NCI-H2227 (cell line): ENCODE measurements at regions not wholly inside any gene's neighbourhood (a gene's known extent, or its start where the extent isn't known, plus 50 kb on each side); places are given as distances from the start of the nearest gene placed in this dataset.

Experiments used
- DNase-seq: peaks from one replicate; lab custom pipeline; 2025; ENCODE audit not compliant: unreplicated experiment; lab: John Stamatoyannopoulos, UW

- no peak for DNase-seq
Measured at GRCh38 chr20:39216195-39216594, 254.1 kb downstream of the DHX35 start.

DNA sequence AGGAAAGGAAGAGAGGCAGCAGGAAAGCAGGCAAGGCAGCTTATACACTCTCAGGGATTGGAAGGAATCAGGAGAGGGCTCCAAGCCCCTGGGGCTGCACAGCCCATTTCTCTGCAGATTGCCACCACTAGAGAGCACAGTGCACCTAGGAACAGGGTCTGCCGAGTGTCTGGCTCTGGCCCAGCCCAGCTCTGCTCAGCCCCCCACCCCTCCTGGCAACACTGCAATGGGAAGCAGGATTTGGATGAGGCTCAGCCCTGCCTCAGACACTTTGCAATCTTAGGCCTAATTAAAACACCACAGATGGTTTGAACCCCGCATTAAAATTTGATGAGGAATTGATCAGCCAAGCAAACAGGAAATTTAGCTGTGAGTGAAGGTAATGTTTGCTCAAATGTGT, 252.7 kb downstream of the DHX35 start:
- DNase-seq: no peak

- DNase-seq: no peak
Measured at GRCh38 chr20:39213476-39214145, 251.5 kb downstream of the DHX35 start.

DNA sequence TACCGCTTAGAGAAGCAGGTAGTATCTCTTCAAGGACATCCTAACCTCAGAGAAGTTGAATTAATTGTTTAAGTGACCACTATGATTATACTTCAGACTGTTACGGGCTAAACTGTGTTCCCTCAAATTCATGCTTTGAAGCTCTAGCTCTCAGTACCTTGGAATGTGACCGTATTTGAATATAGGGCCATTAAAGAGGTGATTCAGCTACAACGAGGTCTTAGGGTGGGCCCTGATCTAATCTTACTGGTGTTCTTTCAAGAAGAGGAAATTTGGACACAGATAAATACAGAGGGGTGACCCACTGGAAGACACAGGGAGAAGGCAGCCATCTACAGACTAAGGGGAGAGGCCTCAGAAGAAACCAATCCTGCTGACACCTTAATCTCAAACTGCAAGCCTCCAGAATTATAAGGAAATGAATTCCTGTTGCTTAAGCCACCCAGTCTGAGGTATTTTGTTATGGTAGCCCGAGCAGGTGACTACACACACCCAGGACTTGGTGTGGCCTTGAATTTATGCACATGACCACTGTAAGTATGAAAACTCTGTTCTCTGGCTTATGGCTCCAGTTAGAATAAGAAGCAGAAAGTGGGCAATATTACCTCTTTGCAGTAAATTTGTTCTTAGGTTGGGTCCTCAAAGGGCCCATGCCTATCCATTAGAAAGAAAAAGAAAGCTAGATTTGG, 249.1 kb downstream of the DHX35 start:
- DNase-seq: no peak

GRCh38 chr20:39210341-39211036, 248.3 kb downstream of the DHX35 start:
- DNase-seq: no peak

DNA sequence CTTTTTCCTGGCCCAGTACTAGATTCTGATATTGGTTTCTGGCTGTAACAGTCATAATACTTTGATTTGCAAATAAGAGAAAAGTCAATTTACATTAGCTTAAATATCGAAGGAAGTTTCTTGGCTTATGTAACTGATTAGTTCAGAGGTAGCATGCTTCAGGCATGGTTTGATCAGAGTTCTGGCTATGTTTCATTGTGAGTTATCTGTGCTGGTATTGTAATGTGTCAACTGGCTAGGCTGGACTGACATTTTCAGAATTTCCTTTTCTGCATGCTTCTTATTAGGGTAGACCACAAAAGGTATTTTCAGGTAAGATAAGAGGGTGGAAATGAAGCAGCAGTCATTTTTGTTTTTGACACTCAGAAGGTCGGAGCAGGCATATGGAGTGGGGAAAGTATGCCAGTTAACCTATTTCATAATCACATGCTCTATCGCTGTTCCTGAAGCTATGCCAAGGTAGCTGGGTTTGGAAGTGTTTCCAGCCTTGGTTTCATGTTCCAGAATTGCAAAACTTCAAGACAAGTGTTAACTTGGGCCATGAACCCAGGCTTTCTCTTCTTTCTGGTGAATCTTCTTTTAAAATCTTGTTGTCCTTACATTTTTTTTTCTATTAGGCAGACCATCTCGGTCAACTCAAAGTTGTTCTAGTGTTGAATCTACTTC, 244.9 kb downstream of the DHX35 start:
- DNase-seq: no peak

GRCh38 chr20:39195582-39196021, 233.5 kb downstream of the DHX35 start:
- DNase-seq: peak; percentile 37

GRCh38 chr20:39190666-39191570, 228.8 kb downstream of the DHX35 start:
- DNase-seq: no peak

GRCh38 chr20:39188266-39188765, 226.2 kb downstream of the DHX35 start:
- no peak for DNase-seq

DNA sequence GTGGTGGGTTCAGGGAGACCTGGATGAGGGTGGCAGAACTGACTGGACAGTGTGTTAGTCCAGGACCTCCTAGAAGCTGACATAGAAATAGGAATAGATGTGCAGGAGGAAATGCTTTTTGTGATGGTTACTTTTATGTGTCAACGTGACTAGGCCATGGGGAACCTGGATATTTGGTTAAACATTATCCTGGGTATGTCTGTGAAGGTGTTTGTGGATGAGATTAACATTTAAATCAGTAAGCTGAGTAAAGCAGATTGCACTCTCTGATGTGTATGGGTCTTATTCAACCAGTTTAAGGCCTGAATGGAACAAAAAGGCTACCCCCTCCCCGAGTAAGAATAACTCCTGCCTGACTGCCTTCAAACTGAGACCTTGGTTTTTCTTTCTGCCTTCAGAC, 219.3 kb downstream of the DHX35 start:
- DNase-seq: no peak

DNA sequence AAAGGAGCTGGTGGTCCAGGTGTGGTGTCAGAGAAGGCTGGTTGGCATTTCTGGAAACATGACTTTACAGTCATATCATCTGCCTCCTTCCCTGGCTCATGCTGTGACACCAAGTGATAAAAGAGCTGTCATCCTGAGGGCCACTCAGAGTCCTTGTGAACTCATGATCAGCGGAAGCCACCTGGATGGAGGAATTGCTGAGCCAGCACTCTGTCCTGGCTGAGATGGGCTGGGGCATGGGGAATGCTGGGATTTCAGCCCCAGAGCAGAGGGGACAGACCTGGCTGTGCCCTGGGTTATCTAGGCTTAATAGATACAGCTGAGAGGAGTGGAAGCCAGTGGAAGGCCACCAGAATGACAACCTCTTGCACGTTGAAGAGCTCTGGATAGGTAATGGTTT, 214.3 kb downstream of the DHX35 start:
- no peak for DNase-seq

DNA sequence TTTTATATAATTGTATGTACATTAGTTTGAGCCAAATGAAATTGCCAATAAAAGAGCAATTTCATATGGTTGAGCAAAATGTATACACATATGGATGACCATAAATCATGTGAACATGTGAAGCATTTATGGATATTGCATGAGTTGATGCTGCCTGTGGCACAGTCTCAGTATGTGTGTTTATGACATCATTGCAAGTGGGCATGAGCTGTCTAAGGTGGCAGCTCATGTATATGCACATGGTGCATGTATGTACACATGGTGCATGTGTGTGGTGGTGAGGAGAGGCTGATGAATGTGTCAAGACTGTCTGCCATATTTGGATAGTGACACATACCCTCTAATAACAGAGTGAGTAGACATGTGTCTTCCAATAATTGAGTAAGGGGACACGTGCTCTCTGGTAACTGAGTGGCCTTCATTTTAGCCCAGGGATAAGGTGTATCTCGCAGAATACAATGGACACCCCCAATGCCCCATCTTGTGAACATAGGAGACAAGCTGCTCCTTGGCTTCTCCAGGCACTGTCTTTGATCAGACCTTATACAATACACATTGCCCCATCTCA, 208.8 kb downstream of the DHX35 start:
- no peak for DNase-seq

- DNase-seq: no peak
Measured at GRCh38 chr20:39165099-39165498, 203.0 kb downstream of the DHX35 start.

GRCh38 chr20:39164642-39165041, 202.5 kb downstream of the DHX35 start:
- DNase-seq: no peak

GRCh38 chr20:39163993-39164392, 201.8 kb downstream of the DHX35 start:
- DNase-seq: no peak

GRCh38 chr20:39161900-39162299, 199.8 kb downstream of the DHX35 start:
- DNase-seq: no peak

DNA sequence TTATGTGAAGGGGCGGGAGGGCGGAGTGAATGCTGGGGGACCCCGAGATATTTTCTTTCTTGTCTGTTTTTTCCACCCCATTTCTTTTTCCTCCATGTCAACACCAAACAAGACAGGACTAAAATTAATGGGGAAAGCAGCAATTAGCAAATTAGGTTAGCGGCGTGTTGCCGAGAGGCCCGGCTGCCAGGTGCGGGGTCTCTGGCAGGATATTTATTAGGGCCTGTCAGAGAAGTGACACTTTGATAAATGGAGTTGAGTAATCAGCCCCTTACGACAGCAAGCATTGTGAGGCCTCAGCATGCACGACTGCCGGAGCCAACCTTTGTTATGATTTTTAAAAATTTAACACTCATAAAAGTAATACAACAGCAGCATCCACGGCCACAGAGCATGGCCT, 193.8 kb downstream of the DHX35 start:
- DNase-seq: no peak

GRCh38 chr20:39152742-39153141, 190.6 kb downstream of the DHX35 start:
- DNase-seq: no peak

- DNase-seq: peak; percentile 9
Measured at GRCh38 chr20:39152126-39152525, 190.0 kb downstream of the DHX35 start.

GRCh38 chr20:39150501-39150900, 188.4 kb downstream of the DHX35 start:
- no peak for DNase-seq
